A172 (cell line): ENCODE measurements at regions not wholly inside any gene's neighbourhood (a gene's known extent, or its start where the extent isn't known, plus 50 kb on each side); places are given as distances from the start of the nearest gene placed in this dataset.

ENCODE experiments used
- DNase-seq: peaks from one replicate; pipeline ENCODE4 v3.0.0-alpha.2; 2015; ENCODE audit warnings: low spot score

DNA sequence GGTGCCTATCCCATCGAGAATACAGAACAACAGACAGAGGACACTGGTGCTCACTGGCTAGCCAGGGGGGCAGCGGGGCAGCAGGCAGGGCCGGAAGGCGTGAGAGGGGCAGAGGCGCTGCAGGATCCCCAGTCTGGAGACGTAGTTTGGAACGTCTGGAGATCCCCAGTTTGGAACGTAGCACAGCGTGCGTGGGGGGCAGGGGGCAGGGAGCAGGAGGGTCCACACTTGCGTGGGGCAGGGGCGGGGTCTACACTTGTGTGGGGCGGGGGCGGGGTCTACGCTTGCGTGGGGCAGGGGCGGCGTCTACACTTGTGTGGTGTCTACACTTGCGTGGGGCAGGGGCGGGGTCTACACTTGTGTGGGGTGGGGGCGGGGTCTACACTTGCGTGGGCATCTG lies 107.2 kb downstream of the DACT2 start:
- DNase-seq = no peak

DNA sequence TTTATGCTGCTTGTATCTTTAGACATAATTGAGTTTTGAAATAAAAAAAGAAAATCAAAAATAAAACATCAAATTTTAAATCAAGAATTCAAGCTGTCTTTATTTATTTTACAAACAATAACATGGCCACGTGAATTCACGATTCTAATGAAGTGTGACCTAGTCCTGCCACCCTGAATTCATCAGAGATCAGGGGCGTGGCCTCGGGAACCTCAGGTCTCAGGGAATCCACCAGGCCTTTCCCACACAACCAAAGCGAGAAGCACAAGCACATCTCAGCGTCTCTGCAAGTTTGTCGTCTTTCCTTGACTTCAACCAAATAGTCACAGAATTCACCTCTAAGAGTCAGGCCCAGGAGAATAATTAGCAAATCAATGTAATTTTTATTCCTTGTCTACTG lies 107.9 kb downstream of the DACT2 start:
- no peak for DNase-seq

DNA sequence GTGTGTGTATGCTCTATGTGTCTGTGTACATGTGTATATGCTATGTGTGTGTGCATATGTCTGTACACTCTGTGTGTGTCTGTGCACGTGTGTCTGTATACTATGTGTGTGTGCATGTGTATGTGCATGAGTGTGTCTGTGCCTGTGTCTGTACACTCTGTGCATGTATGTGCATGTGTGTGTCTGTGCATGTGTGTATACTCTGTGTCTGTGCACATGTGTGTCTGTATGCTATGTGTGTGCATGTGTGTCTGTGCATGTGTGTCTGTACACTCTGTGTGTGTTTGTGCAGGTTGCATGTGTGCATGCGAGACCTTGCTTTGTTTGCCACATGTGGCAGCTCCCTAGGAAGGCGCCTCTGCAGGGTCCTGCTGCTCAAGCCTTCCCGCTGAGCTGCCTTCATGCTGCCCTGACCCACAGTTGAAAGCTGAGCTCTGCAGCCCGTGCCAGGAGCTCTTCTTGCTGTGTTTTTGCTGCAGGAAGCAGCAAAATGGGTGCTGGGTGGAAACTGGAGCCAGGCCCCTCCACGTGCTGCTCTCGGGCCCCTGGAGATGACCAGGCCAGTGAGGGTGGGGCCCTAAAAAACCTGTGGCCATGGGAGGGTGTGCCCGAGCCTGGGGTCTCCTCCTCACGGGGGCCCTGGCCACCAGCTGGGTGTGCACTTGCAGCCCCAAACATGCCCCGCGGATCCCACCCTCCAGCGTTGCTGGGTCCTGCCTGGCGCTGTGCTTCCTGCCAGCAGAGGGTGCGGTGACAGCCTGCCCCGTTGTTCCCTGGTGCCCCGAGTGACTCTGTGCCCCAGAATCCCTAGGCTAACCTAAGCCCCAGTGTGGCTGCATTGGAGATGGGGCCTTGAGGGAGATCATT lies 109.1 kb downstream of the DACT2 start:
- DNase-seq = no peak

DNA sequence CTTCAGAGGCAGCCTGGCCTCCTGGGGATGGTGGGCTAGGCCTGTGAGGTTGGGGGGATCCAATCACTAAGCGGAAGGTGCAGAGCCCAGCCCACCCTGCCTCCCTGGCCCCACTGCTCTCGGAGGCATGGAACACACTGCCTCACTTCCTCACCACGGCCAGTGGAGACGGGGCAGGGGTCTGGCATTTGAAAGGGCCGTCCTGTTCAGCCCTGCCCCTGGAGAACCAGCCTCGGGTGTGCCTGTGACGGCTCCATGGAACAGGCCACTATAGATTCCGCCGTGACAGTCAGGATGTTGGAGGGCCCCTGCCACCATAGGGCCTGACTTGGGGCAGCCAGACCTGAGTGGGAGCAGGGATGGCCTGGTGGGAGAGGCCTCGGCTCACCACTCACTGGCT lies 110.2 kb downstream of the DACT2 start:
- DNase-seq = no peak

DNA sequence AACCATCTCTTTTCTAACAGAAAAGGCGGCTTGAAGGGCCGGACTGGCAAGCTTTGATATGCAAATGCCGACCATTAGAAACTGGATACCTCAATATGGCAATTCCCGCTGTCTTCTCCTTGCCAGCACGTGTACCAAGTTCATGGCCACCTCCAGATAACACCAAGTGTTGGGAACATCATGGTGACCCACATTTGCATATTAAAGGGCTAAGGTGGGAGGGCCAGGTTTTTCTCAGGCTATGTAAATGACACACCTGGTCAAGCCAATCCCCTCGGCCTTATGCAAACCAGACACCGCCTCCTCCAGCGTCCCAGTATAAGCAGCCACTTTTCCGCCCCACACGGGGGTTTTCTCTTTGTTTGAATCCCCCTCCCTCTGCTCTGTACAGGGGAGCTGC lies 110.7 kb downstream of the DACT2 start:
- no peak for DNase-seq

DNA sequence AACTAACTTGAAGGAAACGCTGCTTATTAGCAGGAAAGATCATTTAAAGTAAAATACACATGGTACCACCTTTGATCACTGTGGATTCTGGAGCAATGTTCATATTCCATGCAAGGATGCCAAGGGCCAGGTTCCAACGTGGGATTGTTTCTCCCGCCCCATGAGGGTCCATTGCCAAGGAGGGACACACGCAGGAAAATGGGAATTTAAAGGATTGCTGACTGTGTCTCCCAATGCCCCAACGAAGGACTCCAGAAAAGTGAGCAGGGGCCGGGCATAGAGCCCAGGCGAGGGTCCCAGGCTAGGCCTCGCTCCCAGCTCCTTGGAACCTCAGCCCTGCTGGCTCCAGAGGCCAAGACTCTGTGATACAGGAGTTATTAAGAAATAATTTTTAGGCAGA lies 111.2 kb downstream of the DACT2 start:
- no peak for DNase-seq

DNA sequence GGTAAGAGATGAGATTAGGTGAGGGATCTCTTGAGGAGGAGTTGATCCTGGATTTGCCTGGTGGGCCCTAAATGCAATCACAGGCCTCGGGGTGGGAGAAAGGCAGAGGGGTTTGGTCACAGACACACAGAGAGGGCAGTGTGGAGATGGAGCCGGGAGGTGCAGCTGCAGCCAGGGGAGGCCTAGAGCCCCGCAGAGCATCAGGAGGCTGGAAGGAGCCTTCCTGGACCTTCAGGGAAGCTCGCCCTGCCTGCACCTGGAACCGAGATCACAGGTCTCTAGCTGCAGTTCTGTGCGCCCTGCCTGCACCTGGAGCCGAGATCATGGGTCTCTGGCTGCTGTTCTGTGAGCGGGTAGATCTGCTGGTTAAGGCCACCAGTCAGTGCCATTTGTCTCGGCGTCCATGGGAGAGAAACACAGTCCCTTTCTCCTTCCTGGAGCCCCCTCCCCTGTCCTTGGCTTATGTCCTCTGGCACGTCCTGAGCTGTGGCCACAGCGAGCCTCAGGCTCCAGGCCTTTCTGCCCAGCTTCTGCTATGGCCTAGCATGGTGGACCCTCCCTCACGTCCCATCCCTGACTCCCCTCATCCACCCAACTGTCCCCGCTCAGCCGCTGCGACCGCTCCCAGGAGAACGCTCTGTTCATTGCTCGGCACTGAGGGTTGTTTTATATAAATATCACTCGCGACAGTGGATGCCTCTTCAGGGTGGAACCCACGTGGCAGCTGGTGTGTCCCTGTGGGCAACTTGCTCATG lies 112.0 kb downstream of the DACT2 start:
- DNase-seq = no peak

DNA sequence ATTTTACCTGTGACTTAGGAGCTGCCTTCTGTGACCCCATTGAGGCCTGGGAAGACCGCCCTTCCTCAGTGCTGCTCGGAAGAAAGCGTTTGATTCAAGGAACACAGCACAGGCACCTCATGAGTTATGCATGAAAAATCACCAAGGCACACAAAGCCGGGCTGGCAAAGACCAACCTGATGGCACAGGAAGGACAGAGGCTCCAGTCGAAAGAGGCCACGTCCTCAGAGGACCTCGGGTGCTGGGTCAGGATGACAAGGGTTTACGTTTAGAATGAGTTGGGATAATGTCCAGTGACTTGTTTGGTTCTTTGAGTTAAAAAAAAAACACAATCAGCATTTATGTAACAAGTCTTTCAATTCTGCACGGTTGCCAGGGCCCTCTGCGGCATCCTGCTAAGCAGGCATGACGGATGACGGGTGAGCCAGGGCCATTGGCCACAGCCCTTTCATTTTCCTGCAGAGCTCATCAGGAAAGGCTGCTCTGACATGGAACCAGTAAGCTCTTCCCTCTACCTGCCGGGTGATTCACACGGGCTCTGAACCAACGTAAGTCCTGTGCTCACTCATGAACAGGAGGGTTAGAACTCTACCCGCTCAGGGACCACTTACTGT lies 112.8 kb downstream of the DACT2 start:
- no peak for DNase-seq

DNA sequence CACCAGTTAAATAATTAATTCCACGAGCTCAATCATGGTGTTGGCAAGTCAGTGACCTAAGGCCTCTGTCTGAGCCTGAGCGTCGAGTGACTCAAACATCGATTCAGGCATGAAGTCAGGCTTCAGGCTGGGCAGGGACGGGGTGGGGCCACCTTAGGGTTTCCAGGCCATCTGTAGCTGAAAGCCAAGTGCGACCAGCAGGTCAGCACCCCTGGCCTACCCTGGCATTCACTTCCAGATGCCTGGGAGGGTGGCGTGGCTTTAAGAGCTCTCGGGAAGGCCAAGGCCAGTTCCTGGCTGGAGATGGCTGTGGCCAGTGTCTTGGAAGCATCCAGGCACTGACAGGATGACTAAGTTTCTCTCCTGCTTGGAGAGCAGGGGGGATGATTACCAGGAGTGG lies 113.4 kb downstream of the DACT2 start:
- DNase-seq = no peak

DNA sequence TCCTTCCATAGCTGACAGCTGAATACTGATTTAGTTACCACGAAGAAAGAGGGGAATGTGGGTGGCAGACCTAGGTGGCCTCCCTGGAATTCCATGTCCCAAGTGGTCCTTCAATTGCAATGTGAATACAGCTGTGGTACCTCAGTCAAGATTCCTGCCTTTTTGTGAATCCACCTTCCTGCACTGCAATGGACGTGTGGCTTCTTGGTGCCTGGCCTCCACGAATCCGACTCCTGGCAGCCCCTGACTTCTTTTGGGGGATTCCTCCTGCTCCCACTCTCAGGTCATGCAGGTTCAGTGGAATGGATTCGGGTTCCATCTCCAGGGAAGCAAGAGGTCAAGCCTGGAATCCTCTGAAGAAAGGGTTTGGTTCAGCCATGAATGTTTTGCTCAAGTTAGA lies 117.8 kb downstream of the DACT2 start:
- DNase-seq = no peak

DNA sequence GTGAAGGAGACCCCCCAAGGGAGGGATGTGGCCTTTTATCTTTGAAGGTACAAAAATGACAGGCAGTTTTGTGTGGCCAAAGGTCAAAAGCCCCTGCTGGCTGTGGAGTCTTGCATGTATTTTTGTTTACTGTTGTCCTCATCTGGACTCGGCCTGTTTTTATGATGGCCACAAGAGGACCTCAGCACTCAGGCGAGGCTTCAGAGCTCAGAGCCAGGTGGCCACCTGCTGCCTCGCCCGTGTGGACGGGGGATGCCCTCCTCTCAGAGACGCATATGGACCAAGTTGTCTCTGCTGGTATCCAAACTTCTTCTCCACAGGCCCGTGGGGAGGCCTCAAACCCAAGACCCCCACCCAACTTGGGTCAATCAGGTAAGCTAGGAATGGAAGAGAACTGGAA lies 118.2 kb downstream of the DACT2 start:
- DNase-seq = no peak

DNA sequence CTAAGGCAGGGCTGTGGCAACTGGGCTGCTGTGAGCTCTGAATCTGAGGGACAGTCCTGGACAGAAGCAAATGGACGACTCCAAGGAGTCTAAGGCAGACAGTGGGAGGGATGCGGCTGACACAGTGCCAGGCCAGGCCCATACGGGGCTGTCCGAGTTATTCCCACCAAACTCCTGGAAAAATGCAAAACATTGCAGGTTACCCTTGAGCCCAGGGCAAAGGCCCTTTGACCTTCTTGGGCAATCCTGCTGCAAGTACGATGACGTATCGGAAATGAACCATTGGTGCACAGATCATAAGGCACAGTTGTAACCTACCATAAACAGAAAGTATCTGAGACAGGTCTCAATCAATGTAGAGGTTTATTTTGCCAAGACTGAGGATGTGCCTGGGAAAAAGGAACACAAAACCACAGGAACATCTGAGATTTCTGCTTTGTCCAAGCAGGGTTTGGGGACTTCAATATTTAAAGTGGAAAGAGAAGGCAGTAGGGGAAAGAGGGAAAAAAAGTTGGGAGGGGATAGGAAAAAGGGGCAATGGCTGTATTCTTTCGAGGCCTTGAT lies 118.9 kb downstream of the DACT2 start:
- no peak for DNase-seq

DNA sequence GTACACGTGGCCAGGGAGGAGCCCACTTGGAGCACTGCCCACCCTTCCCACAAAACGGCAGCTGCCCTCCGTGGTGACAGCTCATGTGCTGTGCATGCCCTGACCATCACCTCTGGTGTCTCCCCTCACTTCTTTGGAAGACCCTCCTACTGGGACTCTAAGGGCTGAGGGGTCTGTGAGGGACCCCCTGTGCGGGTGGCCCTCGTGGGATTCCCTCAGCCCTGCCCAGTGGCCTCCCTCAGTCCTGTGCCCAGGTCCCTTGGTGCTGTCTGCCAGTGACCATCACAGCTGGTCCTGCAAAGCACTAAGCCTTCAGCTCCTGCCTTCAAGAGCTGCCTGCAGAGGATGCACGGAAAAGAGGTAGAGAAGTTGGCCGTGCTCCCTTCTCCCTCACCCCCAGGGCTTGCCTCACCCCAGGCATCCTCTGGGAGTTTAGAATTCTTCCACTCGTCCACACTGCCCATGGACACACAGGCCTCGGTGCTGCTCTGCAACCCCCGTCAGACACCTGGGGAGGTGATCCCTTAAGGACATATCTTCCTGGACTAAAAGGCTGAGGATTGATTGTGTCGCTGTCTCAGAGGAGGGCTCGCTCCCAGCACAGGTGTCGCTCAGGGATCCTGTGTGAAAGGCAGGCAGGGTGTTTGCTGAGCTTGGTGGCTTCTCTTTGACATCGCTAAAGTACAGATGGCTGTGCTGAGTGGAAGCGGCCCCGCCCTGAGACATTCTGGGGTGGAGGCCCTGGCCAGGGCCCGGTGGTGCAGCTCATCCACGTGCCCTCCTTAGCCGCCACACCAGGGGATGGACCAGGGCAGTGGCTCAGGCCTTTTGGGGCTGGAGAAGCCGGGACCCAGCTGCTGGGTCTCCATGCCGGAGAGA lies 119.5 kb upstream of the FRMD1 start:
- DNase-seq = no peak

DNA sequence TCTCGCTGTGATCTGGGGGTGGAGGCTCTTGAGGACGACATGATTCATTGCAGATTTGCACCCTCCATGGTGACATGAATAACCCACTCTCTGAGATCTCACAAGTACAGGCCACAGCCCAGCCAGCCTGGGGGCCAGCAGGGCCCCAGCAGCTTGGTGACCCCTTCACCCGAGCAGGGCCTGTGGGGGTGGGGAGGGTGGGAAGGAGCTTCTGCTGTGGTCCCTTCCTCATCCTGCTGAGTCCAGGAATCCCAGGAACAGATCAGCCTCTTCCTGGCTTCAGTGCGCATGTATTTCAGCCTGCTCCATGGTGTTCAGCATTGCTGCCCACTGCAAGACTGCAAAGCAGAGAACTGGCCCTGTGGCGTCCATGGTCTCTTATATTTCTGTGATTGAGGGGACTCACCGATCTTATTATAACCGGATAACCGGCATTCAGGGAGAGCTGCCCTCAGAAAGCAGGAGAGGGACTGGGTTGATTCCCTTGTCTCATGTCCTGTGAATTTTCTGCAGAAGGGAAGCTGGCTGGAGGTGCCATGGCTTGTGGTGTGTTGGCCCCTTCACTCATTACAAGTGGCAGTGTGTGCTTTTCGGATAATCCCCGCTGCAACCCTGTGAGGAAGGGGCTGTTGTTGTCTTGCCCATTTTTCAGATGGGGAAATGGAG lies 118.8 kb upstream of the FRMD1 start:
- DNase-seq = no peak

DNA sequence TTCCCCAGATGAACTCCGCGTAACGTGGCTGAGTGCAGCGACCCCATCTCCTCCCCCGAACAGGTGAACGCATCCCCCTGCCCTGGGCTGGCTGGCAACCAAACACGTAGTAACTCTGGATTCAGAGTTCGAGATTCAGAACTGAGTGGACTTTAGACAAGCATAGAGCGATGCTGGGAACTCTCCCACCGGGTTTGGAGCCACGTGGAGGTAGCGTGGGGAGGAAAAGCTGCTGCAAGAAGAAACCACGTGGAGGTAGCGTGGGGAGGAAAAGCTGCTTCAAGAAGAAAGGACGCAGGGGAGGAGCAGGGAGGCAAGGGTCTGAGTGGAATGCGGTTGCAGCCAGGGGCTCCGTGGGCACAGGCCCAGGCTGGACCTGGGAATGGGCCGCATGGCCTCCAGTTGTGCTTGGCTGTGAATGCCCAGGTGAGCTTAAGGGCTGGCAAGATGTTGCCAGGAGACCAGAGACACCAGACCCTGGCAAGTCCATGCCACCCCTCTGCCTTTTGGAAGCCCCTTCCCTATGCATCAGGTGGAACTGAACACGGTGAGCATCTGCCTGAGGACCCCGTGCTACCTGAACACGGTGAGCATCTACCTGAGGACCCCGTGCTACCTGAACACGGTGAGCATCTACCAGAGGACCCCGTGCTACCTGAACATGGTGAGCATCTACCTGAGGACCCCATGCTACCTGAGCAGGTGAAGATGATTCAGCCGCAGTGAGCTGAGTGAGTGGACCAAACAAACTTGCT lies 118.0 kb upstream of the FRMD1 start:
- no peak for DNase-seq

DNA sequence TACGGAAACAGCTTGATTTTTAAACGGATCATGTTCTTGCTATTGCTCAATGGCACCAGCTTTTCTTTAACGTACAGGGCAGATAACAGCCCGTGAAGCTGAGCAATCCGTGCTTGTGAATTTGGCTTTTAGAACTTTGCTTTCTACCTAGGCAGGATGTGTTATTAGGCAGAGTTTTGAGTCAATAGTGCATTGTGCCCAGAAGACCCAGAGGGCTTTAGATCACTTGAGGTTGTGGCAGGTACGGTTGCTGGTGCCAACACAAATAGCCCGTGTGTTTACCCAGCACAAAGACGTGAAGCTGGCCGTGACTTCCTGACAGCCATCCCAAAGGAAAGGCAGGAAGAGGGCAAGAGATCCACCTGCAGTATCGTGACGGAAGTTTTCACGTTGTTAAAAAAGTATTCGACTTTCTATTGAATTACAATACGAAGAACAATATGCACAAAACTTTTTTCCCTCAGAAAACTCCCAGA lies 117.4 kb upstream of the FRMD1 start:
- no peak for DNase-seq

DNA sequence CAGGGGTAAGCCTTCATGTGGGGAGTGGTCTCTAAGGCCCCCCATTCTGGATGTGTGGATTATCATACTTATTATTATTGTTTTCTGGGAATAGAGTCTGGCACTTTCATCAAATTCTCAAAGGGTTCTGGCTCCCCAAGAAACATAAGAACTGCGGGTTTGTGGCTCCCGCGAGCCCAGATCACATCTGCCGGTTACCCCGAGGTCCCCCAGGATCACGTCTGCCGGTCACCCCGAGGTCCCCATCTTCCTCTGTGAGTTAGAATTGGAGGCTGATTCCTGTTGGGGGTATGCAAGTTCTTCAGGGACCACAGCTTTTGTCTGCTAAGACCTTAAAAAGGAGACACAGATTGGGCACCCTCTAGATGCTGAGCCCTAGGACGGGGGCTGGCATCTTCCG lies 116.7 kb upstream of the FRMD1 start:
- DNase-seq = no peak

DNA sequence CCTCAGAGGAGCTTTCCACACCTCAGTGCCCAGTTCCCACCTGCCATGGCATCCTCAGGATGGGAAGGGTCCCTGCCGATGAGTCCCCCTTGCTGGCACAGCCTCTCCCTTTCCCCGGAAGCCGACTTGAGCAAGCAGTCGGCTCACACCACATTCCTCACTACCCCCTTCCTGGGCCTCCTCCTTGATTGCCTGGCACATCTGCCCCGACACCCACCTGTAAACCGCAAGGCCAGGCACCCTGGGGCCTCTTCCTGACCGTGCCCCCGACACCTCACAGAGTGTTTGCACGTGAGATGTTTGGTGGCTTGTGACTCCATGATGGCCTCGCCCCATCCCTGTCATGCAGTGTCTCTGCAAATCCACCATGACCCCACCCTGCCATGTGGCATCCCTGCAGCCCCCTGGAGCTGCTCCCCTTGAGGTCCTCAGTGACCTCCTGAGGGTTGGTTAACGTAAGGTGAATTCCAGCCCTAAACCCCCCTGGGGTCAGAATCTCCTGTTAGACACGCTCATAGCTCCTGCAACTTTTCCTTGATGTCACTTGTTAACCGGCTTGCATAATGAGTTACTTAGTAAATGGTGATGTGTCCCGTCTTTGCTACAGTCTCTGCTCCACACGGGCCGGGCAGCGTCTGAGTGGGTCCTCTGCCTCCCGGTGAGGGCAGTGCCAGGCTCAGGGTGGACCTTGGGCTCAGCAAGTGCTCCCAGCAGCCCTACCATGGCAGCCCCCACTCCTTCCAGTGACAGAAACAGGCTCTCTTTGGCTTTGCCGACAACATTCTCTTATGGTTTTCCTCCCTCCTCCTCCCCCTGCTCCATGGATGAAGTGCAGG lies 115.9 kb upstream of the FRMD1 start:
- DNase-seq = no peak
